PC-9 (cell line): ENCODE measurements at regions not wholly inside any gene's neighbourhood (a gene's known extent, or its start where the extent isn't known, plus 50 kb on each side); places are given as distances from the start of the nearest gene placed in this dataset.

ENCODE experiments used
- BruUV-seq: library from RNA; stranded (reverse); fragments of 400-500 nt; replicated peaks from 2 replicates; lab custom pipeline; 2021; lab: Mats Ljungman, UMichigan
- CTCF ChIA-PET: fragments of 300-600 bp; sonication (Branson Sonifier 250); formaldehyde crosslinking; loops from one replicate; lab custom pipeline; 2022; ENCODE audit warnings: antibody characterized with exemption; lab: Charles Lee
- POLR2A ChIA-PET: fragments of 300-600 bp; sonication (Branson Sonifier 250); formaldehyde crosslinking; loops from one replicate; lab custom pipeline; 2022; ENCODE audit warnings: antibody characterized with exemption; ENCODE audit not compliant: unreplicated experiment; lab: Charles Lee
- DNase-seq, 2 experiments: peaks; one replicate each; pipeline versions ENCODE4 v3.0.0 to v3.0.0-alpha.2; 2015 to 2022; ENCODE audit warnings: mixed read lengths in 1 of 2
- H2AFZ ChIP-seq: fragments of 200-600 bp; sonication (generic); 2 replicates; pipeline ENCODE4 v1.8.1; 2017; ENCODE audit warnings: antibody characterized with exemption
- H3F3A ChIP-seq: fragments of 200-600 bp; sonication (generic); 2 replicates; pipeline ENCODE4 v1.8.1; 2017; ENCODE audit warnings: antibody characterized with exemption, mild to moderate bottlenecking, low read depth; ENCODE audit not compliant: insufficient read depth
- H3K27ac ChIP-seq: fragments of 200-600 bp; sonication (generic); 2 replicates; pipeline ENCODE4 v1.6.1; 2016; ENCODE audit warnings: mixed run types
- H3K27me3 ChIP-seq: fragments of 200-600 bp; sonication (generic); 2 replicates; pipeline ENCODE4 v1.6.1; 2016; ENCODE audit warnings: low read depth, mixed run types; ENCODE audit not compliant: insufficient read depth
- H3K36me3 ChIP-seq: fragments of 200-600 bp; sonication (generic); 2 replicates; pipeline ENCODE4 v1.6.1; 2016; ENCODE audit warnings: low read depth, mixed run types
- H3K4me1 ChIP-seq: fragments of 200-600 bp; sonication (generic); replicated peaks from 2 replicates; pipeline ENCODE4 v1.6.1; 2016; ENCODE audit warnings: mixed run types; ENCODE audit not compliant: insufficient read depth
- H3K4me2 ChIP-seq: fragments of 200-600 bp; sonication (generic); 2 replicates; pipeline ENCODE4 v1.6.1; 2017; ENCODE audit warnings: mixed run types
- H3K4me3 ChIP-seq: fragments of 200-600 bp; sonication (generic); 2 replicates; pipeline ENCODE4 v1.6.1; 2016; ENCODE audit warnings: mixed run types
- H3K79me2 ChIP-seq: fragments of 200-600 bp; sonication (generic); 2 replicates; pipeline ENCODE4 v1.6.1; 2017; ENCODE audit warnings: low read depth, mixed run types
- H3K9me2 ChIP-seq: fragments of 200-600 bp; sonication (generic); 2 replicates; pipeline ENCODE4 v1.8.1; 2017; ENCODE audit warnings: mild to moderate bottlenecking; ENCODE audit not compliant: insufficient read depth
- H3K9me3 ChIP-seq: fragments of 200-600 bp; sonication (generic); 2 replicates; pipeline ENCODE4 v1.8.1; 2016; ENCODE audit warnings: low read depth; ENCODE audit not compliant: insufficient read depth
- H4K20me1 ChIP-seq: fragments of 200-600 bp; sonication (generic); 2 replicates; pipeline ENCODE4 v1.8.1; 2017; ENCODE audit not compliant: insufficient read depth
- CTCF ChIP-seq: fragments of 200-600 bp; sonication (generic); conservative IDR thresholded peaks from 2 replicates; pipeline ENCODE4 v1.6.1; 2017; ENCODE audit warnings: mixed run types, antibody characterized with exemption, mild to moderate bottlenecking, moderate library complexity
- EZH2 ChIP-seq: fragments of 200-600 bp; sonication (generic); IDR thresholded peaks from 2 replicates; pipeline ENCODE4 v1.8.0; 2017; ENCODE audit warnings: antibody characterized with exemption, low read depth
- intact Hi-C: fragments of 100-400 bp; cut with micrococcal nuclease; formaldehyde crosslinking; loops from one replicate; pipeline ENCODE4 v1.10.0; 2022; ENCODE audit not compliant: unreplicated experiment

GRCh38 chr5:57727591-57727990, 245.0 kb upstream of the ACTBL2 start:
- Histone ChIP-seq H3K79me2 (no peaks in the 10 kb centered on the region), H3F3A (no peaks in the 10 kb centered on the region), H2AFZ (no peak overlapping the region), H3K9me2 (no peaks in the 10 kb centered on the region), H3K4me1 (no peaks in the 10 kb centered on the region), H3K4me3 (no peak overlapping the region), H3K27ac (no peak overlapping the region), H3K9me3 (peaks cover 19% of the 10 kb centered on the region), H4K20me1 (no peaks in the 10 kb centered on the region), H3K4me2 (no peak overlapping the region), H3K36me3 (no peaks in the 10 kb centered on the region), H3K27me3 (no peaks in the 10 kb centered on the region)
- no peak for DNase-seq
- CTCF ChIA-PET = no interaction called here
- BruUV-seq = no TSS peak
- TF ChIP-seq CTCF = no peak
- TF ChIP-seq EZH2 = no peak
- intact Hi-C loops = no loop called here
- POLR2A ChIA-PET = no interaction called here

DNA sequence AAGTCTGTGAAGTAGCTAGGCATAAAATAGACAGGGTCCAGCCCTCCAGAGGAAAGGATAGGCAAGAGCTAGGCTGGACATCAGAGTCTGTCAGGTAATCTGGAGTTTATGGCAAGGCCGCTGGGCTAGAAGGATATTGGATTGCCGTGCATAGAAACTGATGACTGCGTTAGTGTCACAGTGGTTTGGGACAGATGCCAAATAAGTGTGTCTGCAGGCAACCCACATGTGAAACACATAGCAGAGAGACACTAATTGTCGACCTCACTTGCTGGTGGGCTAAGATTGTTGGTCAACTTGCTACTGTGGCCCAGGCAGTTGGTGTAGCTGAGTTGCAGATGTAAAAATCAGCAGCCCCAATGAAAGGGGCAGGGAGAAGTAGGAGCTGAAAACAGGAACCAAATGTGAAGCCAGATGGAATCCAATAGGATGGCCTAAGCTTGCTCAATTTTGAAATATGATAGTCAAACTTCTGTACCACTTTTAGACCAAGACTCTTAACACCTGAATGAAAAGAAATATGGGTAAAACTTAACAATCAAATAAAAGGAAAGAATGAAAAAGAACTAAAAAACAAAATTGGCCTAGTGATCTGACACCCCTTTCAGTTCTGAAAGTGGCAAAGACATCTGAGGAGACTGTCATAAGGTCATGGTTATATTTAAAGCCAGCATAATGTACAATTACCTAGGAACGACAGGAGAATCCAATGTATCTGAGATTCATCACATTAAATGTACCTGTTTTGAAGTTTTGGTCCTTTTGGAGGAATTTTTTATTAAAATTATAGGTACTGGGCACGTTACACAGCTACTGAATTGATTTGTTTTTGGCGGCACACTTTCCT, 243.3 kb upstream of the ACTBL2 start:
- Histone ChIP-seq H3K27ac (no peak overlapping the region), H3K4me2 (no peak overlapping the region), H3K27me3 (no peaks in the 10 kb centered on the region), H3K9me2 (no peaks in the 10 kb centered on the region), H3F3A (no peaks in the 10 kb centered on the region), H3K79me2 (no peaks in the 10 kb centered on the region), H4K20me1 (no peaks in the 10 kb centered on the region), H3K36me3 (no peaks in the 10 kb centered on the region), H3K4me3 (no peak overlapping the region), H3K9me3 (peaks cover 7% of the 10 kb centered on the region; the same call in 1 of the 2 replicates), H2AFZ (no peak overlapping the region), H3K4me1 (no peaks in the 10 kb centered on the region)
- POLR2A ChIA-PET = no interaction called here
- no peak for TF ChIP-seq CTCF
- no peak for TF ChIP-seq EZH2
- DNase-seq = no peak
- intact Hi-C loops = no loop called here
- CTCF ChIA-PET = no interaction called here
- no TSS peak for BruUV-seq

GRCh38 chr5:57724836-57725235, 242.2 kb upstream of the ACTBL2 start:
- TF ChIP-seq CTCF (no peak), EZH2 (no peak)
- peaks cover 7% of the 10 kb centered on the region; the same call in 1 of the 2 replicates for H3K9me3 ChIP-seq
- H2AFZ ChIP-seq = no peak overlapping the region
- DNase-seq = no peak
- no peaks in the 10 kb centered on the region for H3F3A ChIP-seq
- no peaks in the 10 kb centered on the region for H4K20me1 ChIP-seq
- H3K9me2 ChIP-seq = no peaks in the 10 kb centered on the region
- no TSS peak for BruUV-seq
- H3K4me3 ChIP-seq = no peak overlapping the region
- POLR2A ChIA-PET = no interaction called here
- no peak overlapping the region for H3K4me2 ChIP-seq
- H3K27me3 ChIP-seq = no peaks in the 10 kb centered on the region
- no peaks in the 10 kb centered on the region for H3K4me1 ChIP-seq
- no peak overlapping the region for H3K27ac ChIP-seq
- intact Hi-C loops = no loop called here
- H3K79me2 ChIP-seq = no peaks in the 10 kb centered on the region
- CTCF ChIA-PET = no interaction called here
- H3K36me3 ChIP-seq = no peaks in the 10 kb centered on the region
